ENCODE measurements at regions not wholly inside any gene's neighbourhood (a gene's known extent, or its start where the extent isn't known, plus 50 kb on each side); places are given as distances from the start of the nearest gene placed in this dataset.
"Not testable (repeated sequence)": the region's sequence is repeated elsewhere in the genome, so short reads cannot be mapped to it uniquely, and the experiment has no call there.

DNA sequence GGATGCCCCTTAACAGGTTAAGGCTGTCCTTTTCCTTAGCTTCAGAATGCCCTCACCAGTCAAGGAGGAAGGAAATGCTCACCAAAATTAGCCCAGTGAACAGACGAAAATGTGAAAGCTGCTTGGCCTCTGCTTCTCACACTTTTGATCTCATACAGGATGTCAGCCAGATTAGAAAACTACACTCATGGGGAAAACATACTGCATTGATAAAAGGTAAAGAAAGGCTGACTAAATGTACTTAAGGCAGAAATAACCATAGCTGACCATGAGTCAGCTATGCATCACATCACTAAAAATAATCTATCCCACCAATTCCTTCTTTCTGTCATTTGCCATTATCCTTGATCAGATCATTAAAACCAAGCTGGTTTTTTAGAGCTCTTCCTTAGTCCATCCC, 198.4 kb upstream of the TENT5A start:
- no peak for DNase-seq

DNA sequence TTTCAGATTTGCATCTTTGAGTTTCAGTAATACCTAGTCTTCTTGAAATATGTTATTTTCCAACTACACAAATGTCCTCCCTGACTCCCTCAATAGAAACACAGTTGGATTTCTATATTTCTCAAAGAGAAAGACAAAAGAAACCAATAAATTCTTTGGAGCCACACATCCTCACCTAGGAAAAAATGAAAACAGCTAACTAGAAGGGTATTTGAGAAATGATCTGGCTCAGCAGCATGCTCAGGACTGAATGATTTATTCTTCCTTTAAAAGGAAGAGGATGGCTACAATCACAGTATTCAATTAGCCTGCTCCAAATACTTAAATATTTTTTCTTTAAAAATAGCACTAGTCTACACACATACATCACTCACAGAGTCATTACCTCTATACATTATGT, 196.4 kb upstream of the TENT5A start:
- DNase-seq = no peak

- not testable (repeated sequence) for DNase-seq
Measured at GRCh38 chr6:81948196-81948595, 195.7 kb upstream of the TENT5A start.

- DNase-seq = no peak
Measured at GRCh38 chr6:81944661-81945060, 192.2 kb upstream of the TENT5A start.

- not testable (repeated sequence) for DNase-seq
Measured at GRCh38 chr6:81942842-81943241, 190.4 kb upstream of the TENT5A start.

GRCh38 chr6:81942067-81942370, 189.5 kb upstream of the TENT5A start:
- no peak for DNase-seq

GRCh38 chr6:81940451-81940985, 188.0 kb upstream of the TENT5A start:
- no peak for DNase-seq

DNA sequence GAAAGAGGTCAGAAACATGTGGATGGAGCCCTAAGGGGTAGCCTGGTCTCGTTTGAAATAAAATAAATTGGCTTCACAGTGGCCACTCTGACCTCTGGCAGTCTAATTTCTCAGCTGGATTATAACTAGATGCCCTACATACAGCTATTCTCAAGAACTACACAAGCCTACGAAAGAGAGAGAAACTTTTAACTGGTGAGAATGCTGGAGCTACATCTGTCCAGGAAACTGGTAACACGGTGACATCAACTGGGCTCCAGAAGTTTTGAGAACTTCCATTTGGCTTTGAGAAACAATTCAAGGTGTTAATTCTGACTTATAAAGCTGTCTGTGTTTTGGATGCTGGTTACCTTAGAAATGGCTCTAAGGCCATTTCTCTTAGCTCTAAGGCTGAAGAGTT, 187.3 kb upstream of the TENT5A start:
- DNase-seq = no peak

GRCh38 chr6:81938991-81939732, 186.7 kb upstream of the TENT5A start:
- no peak for DNase-seq

- DNase-seq = no peak
Measured at GRCh38 chr6:81938014-81938856, 185.8 kb upstream of the TENT5A start.

- no peak for DNase-seq
Measured at GRCh38 chr6:81937296-81937937, 184.9 kb upstream of the TENT5A start.

DNA sequence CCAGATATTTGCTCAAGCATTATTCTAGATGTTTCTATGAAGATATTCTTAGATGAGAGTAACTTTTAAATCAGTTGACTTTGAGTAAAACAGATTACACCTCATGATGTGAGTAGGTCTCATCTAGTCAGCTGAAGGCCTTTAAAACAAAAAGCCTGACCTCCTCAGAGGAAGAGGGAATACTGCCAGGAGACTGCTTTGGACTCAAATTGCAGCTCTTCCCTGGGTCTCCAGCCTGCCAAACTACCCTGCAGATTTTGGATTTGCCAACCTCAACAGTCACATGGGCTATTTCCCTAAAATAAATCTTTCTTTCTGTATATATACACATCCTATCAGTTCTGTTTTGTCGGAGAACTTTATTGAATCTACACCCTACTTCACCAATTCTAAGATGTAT, 182.5 kb upstream of the TENT5A start:
- DNase-seq = no peak

DNA sequence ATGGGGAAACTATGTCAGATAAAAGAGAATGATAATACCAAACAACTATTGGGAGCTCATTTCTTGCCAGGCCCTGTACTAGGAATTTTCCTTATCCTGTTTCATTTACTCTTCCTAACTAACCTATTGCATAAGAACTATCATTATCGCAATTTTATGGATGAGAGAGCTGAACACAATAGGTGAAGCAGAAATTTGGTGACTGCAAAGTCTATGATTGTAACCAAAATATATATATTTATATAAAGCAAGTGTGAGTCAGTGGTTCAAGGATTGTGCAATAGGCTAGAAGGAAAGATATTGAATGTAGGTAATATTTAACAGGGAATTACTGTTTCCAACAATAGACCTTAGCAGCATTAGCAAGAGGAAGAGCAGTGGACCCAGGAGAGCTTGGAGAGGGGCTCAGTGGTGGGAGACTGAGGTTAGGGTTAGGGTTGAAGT, 181.1 kb upstream of the TENT5A start:
- DNase-seq = no peak

DNA sequence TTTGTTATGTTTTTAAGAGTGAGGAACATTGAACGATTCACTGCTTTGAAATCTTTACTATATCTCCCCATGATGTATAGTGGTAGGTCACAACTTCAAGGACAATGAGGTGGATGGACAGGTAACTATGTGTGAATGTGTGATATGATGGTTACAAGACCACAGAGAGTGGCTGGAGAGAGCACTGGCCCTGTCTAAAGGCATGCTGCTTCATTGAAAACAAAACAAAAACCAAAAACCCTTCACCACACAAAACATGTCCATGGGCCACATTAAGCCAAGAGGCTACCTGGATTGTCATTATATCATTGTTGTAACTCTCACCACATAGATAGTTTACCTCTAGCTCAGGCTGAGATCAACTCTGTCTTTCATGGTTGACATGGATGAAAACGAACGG, 180.6 kb upstream of the TENT5A start:
- DNase-seq = no peak

DNA sequence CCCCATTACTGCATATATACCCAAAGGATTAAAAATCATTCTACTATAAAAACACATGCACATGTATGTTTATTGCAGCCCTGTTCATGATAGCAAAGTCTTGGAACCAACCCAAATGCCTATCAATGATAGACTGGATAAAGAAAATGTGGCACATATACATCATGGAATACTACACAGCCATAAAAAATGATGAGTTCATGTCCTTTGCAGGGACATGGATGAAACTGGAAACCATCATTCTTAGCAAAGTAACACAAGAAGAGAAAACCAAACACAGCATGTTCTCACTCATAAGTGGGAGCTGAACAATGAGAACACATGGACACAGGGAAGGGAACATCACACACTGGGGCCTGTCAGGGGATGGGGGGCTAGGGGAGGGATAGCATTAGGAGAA, 180.0 kb upstream of the TENT5A start:
- not testable (repeated sequence) for DNase-seq

DNA sequence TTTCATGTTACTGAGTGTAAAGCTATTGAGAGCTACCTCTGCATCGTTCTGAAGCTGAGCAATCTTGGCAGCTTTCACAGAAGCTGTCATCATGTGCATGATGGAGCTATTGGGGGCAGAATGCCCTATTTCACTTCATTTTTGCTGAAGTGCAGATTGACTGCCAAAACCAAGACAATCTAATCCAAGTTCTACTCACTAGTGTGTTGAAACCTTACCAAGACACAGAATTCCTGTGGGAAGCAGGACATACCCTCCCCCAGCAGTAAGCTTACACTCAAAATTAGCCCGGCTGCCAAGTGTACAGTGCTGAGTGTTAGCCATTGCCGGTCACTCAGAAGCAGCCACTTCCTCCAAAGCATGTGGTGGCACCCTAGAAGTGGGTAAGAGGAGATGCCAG, 177.3 kb upstream of the TENT5A start:
- DNase-seq = no peak

- no peak for DNase-seq
Measured at GRCh38 chr6:81925201-81925600, 172.7 kb upstream of the TENT5A start.

DNA sequence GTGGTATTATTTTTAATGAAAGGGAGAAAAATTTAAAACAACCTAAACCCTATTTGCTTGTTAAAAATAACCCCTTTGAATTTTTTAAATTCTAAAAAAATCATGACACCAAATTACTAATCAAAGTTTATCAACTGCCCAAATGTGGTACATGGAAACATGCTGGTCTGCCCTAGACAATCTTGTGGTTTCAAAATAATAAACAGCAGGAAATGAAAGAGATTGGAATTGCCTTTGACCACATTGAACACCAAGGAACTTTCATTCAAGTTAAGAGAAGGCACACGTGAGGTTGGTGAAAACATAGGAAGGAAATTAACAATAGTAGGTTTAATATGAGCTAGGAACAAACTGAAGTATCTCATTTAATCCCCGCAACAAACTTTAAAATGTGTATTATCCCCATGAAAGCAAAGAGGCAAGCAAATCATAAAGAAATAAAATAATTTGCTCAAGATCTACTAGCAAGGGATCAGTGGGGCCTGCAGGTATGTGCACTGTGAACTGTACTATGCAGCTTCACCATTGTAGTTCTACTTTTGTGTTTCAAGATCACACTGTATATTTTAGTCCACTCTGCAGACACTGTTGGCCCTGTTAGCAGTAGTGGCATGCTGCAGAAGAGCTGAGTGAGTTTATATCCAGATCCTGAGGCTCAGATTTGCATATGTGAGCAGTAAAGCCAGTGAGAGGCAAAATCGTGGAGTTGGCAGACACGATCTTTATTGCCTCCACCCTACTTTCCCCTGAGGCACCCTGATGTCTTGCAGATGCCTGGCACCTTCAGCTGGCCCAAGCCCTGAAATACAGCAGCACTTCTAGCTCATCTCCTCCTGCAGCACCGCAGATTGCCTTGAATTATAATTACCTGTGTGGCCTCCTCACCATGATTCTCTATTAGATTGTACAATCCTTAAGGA, 157.8 kb upstream of the TENT5A start:
- no peak for DNase-seq

GRCh38 chr6:81909162-81909561, 156.7 kb upstream of the TENT5A start:
- DNase-seq = no peak

GRCh38 chr6:81906709-81907204, 154.3 kb upstream of the TENT5A start:
- DNase-seq = no peak

DNA sequence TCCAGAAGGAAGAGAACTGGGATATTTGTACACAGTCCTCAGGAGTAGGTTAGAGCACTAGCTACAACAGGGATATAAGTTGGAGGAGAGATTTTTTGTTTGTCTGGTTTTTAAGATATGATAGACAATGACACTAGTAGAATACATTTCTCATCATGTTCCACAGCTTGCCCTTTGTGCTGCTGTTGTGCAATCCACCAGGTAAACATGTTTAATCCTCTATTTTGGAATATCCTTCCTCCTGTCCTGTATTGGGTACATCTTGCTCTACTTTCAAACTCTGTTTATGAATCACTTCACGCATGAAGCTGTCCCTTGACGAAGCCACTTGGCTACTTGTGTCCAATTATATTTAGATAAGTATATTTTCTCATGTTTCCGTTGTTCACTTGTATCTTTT, 153.6 kb upstream of the TENT5A start:
- DNase-seq = no peak

DNA sequence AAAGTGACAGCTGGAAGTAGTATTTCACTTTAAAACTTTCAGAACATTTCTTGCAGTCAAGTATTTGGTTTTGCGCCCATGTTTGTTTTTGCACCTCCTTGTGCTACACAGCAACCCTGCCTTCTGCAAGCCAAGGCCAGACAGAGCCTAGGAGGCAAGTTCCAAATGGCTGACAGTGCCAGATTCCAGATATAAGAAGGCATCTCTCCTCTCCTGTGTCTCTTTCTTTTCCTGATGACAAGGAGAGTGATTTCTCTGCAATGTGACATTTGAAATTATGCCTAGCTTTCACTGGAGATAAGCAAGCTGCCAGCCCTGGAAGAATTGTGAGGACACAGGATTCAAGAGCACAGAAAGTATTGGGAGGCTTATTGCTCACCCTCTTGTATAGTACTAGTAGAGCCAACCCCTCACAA, 149.1 kb upstream of the TENT5A start:
- no peak for DNase-seq
